HEK293 (cell line): ENCODE measurements at regions not wholly inside any gene's neighbourhood (a gene's known extent, or its start where the extent isn't known, plus 50 kb on each side); places are given as distances from the start of the nearest gene placed in this dataset.

ENCODE experiments used
- CTCF ChIP-seq: fragments of 450-650 bp; formaldehyde crosslinking; IDR thresholded peaks from 2 replicates; pipeline ENCODE4 v1.5.1; 2016; ENCODE audit warnings: missing biosample characterization, missing genetic modification characterization
- GLI2 ChIP-seq: fragments of 450-650 bp; formaldehyde crosslinking; IDR thresholded peaks from 2 replicates; pipeline ENCODE4; 2017; ENCODE audit warnings: missing biosample characterization, missing genetic modification characterization, low read depth, borderline replicate concordance
- GLI4 ChIP-seq: fragments of 450-650 bp; formaldehyde crosslinking; IDR thresholded peaks from 2 replicates; pipeline ENCODE4 v1.5.1; 2016; ENCODE audit warnings: missing biosample characterization, missing genetic modification characterization
- MYNN ChIP-seq: fragments of 450-650 bp; formaldehyde crosslinking; IDR thresholded peaks from 2 replicates; pipeline ENCODE4 v1.5.1; 2016; ENCODE audit warnings: missing biosample characterization, missing genetic modification characterization, borderline replicate concordance
- REST ChIP-seq: fragments of 450-650 bp; formaldehyde crosslinking; IDR thresholded peaks from 2 replicates; pipeline ENCODE4 v1.5.1; 2016; ENCODE audit warnings: missing biosample characterization, missing genetic modification characterization
- ZBTB11 ChIP-seq: fragments of 450-650 bp; formaldehyde crosslinking; conservative IDR thresholded peaks from 2 replicates; pipeline ENCODE4 v1.5.1; 2016; ENCODE audit warnings: low read depth, missing biosample characterization, missing genetic modification characterization
- ZBTB7A ChIP-seq: fragments of 450-650 bp; formaldehyde crosslinking; IDR thresholded peaks from 2 replicates; pipeline ENCODE4 v1.5.1; 2016; ENCODE audit warnings: low read depth, missing biosample characterization, missing genetic modification characterization
- ZNF274 ChIP-seq, 2 experiments: fragments of 200-500 bp in 1 of 2; fragments of 450-650 bp in 1 of 2; sonication (Bioruptor generic) in 1 of 2; formaldehyde crosslinking in 1 of 2; IDR thresholded peaks; 2 replicates each; pipeline versions ENCODE4 v1.5.1 to v1.6.1; 2014 to 2016; ENCODE audit warnings: borderline replicate concordance in 1 of 2, inconsistent platforms in 1 of 2, low read length in 1 of 2, missing biosample characterization in 1 of 2, missing genetic modification characterization in 1 of 2
- ZNF398 ChIP-seq: fragments of 450-650 bp; formaldehyde crosslinking; IDR thresholded peaks from 2 replicates; pipeline ENCODE4 v1.5.1; 2017; ENCODE audit warnings: missing biosample characterization, missing genetic modification characterization
- ZNF629 ChIP-seq: fragments of 450-650 bp; formaldehyde crosslinking; IDR thresholded peaks from 2 replicates; pipeline ENCODE4 v1.5.1; 2017; ENCODE audit warnings: missing biosample characterization, missing genetic modification characterization
- ZNF639 ChIP-seq: fragments of 450-650 bp; formaldehyde crosslinking; IDR thresholded peaks from 2 replicates; pipeline ENCODE4 v1.5.1; 2016; ENCODE audit warnings: missing biosample characterization, missing genetic modification characterization

- TF ChIP-seq REST (tag by site-specific recombination) = no peak
- TF ChIP-seq CTCF (tag by site-specific recombination) = no peak
- no peak for TF ChIP-seq ZNF639 (tag by site-specific recombination)
- TF ChIP-seq MYNN = no peak
- TF ChIP-seq GLI4 (tag by site-specific recombination) = no peak
- TF ChIP-seq ZBTB11 (tag by site-specific recombination) = no peak
- TF ChIP-seq ZNF398 (tag by site-specific recombination) = no peak
- no peak for TF ChIP-seq GLI2
- no peak for TF ChIP-seq ZNF629 (tag by site-specific recombination)
- TF ChIP-seq ZBTB7A (tag by site-specific recombination) = no peak
- TF ChIP-seq ZNF274 (IDR thresholded peaks at IDR 0.05; ENCODE audit: low read length) = no peak
- no peak for TF ChIP-seq ZNF274 (tag by site-specific recombination; IDR thresholded peaks at IDR 0.05; ENCODE audit: borderline replicate concordance)
Observed at GRCh38 chr10:44089671-44090070, 295.2 kb downstream of the CXCL12 start.
